Caco-2 (cell line): ENCODE measurements at regions not wholly inside any gene's neighbourhood (a gene's known extent, or its start where the extent isn't known, plus 50 kb on each side); places are given as distances from the start of the nearest gene placed in this dataset.

Source experiments
- BruUV-seq: library from RNA; stranded (reverse); fragments of 400-500 nt; replicated peaks from 2 replicates; lab custom pipeline; 2021; lab: Mats Ljungman, UMichigan
- CTCF ChIA-PET: fragments of 300-600 bp; sonication (Branson Sonifier 250); formaldehyde crosslinking; loops from one replicate; lab custom pipeline; 2022; ENCODE audit warnings: antibody characterized with exemption; lab: Charles Lee
- POLR2A ChIA-PET: fragments of 300-600 bp; sonication (Branson Sonifier 250); formaldehyde crosslinking; loops from one replicate; lab custom pipeline; 2022; ENCODE audit warnings: antibody characterized with exemption; lab: Charles Lee
- DNase-seq, 2 experiments: peaks; one replicate each; pipeline versions ENCODE4 v3.0.0 to v3.0.0-alpha.2; 2020 to 2022
- H3K27me3 ChIP-seq: replicated peaks from 2 replicates; pipeline ENCODE4 v1.6.0; 2011; ENCODE audit warnings: low read length; ENCODE audit not compliant: control insufficient read depth, insufficient read depth
- H3K36me3 ChIP-seq: 2 replicates; pipeline ENCODE4 v1.5.1; 2011; ENCODE audit warnings: low read length; ENCODE audit not compliant: control insufficient read depth, insufficient read depth
- H3K4me1 ChIP-seq: fragments of 250-450 bp; sonication (Bioruptor Pico); 2 replicates; pipeline ENCODE4 v1.5.1; 2020; ENCODE audit warnings: mild to moderate bottlenecking
- H3K4me3 ChIP-seq: 2 replicates; pipeline ENCODE4 v1.5.1; 2011; ENCODE audit warnings: low read depth, mild to moderate bottlenecking, control low read depth, low read length
- H3K9me3 ChIP-seq: fragments of 250-450 bp; sonication (Bioruptor Pico); 2 replicates; pipeline ENCODE4 v1.5.1; 2020; ENCODE audit warnings: mild to moderate bottlenecking, moderate library complexity
- H3K27ac Mint-ChIP-seq: one replicate; pipeline ENCODE4 v1.8.0; 2022; ENCODE audit warnings: mixed read lengths; ENCODE audit not compliant: unreplicated experiment
- H3K27me3 Mint-ChIP-seq: one replicate; pipeline ENCODE4 v1.8.0; 2022; ENCODE audit warnings: mixed read lengths; ENCODE audit not compliant: insufficient read depth, unreplicated experiment
- H3K36me3 Mint-ChIP-seq: one replicate; pipeline ENCODE4 v1.8.0; 2022; ENCODE audit warnings: mild to moderate bottlenecking, mixed read lengths; ENCODE audit not compliant: insufficient read depth, unreplicated experiment
- H3K4me1 Mint-ChIP-seq: one replicate; pipeline ENCODE4 v1.8.0; 2022; ENCODE audit warnings: low read depth, mixed read lengths; ENCODE audit not compliant: unreplicated experiment
- H3K4me3 Mint-ChIP-seq: one replicate; pipeline ENCODE4 v1.8.0; 2022; ENCODE audit warnings: mild to moderate bottlenecking, moderate library complexity, mixed read lengths; ENCODE audit not compliant: unreplicated experiment
- H3K9me3 Mint-ChIP-seq: one replicate; pipeline ENCODE4 v1.8.0; 2022; ENCODE audit warnings: mixed read lengths; ENCODE audit not compliant: unreplicated experiment
- intact Hi-C: fragments of 100-400 bp; cut with micrococcal nuclease; formaldehyde crosslinking; loops from one replicate; pipeline ENCODE4 v1.10.0; 2022; ENCODE audit not compliant: unreplicated experiment
- TF ChIP-seq, protein P1 (sequence below), 2 experiments: fragments of 200-600 bp in 1 of 2; IDR thresholded peaks; 1 replicate in 1 of 2; 2 replicates in 1 of 2; pipeline versions ENCODE4 v1.5.1 to v1.8.0; 2011 to 2022; ENCODE audit warnings: antibody characterized with exemption in 1 of 2, control low read depth in 1 of 2, inconsistent platforms in 1 of 2, low read depth in 1 of 2, low read length in 1 of 2, mild to moderate bottlenecking in 1 of 2, moderate library complexity in 1 of 2; ENCODE audit not compliant: insufficient read depth in 1 of 2, severe bottlenecking in 1 of 2, unreplicated experiment in 1 of 2

- Histone ChIP-seq H3K9me3 (no peaks in the 10 kb centered on the region), H3K36me3 (no peaks in the 10 kb centered on the region), H3K4me3 (no peak overlapping the region), H3K4me1 (no peaks in the 10 kb centered on the region), H3K27me3 (no peaks in the 10 kb centered on the region)
- Mint-ChIP-seq H3K4me3 (no peak overlapping the region), H3K27ac (no peak overlapping the region), H3K27me3 (peaks cover 5% of the 10 kb centered on the region), H3K4me1 (no peaks in the 10 kb centered on the region), H3K36me3 (no peaks in the 10 kb centered on the region), H3K9me3 (no peaks in the 10 kb centered on the region)
- intact Hi-C loops = no loop called here
- no peak for DNase-seq
- TF ChIP-seq, protein P1, sequence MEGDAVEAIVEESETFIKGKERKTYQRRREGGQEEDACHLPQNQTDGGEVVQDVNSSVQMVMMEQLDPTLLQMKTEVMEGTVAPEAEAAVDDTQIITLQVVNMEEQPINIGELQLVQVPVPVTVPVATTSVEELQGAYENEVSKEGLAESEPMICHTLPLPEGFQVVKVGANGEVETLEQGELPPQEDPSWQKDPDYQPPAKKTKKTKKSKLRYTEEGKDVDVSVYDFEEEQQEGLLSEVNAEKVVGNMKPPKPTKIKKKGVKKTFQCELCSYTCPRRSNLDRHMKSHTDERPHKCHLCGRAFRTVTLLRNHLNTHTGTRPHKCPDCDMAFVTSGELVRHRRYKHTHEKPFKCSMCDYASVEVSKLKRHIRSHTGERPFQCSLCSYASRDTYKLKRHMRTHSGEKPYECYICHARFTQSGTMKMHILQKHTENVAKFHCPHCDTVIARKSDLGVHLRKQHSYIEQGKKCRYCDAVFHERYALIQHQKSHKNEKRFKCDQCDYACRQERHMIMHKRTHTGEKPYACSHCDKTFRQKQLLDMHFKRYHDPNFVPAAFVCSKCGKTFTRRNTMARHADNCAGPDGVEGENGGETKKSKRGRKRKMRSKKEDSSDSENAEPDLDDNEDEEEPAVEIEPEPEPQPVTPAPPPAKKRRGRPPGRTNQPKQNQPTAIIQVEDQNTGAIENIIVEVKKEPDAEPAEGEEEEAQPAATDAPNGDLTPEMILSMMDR (IDR thresholded peaks at IDR 0.05; ENCODE audit: insufficient read depth in 1 of 2, low read depth in 1 of 2, low read length in 1 of 2, severe bottlenecking in 1 of 2, unreplicated experiment in 1 of 2) = no peak
- POLR2A ChIA-PET = no interaction called here
- CTCF ChIA-PET = no interaction called here
- no TSS peak for BruUV-seq
These were observed 154.3 kb downstream of the ICE1 start for GRCh38 chr5:5576744-5577143.

DNA sequence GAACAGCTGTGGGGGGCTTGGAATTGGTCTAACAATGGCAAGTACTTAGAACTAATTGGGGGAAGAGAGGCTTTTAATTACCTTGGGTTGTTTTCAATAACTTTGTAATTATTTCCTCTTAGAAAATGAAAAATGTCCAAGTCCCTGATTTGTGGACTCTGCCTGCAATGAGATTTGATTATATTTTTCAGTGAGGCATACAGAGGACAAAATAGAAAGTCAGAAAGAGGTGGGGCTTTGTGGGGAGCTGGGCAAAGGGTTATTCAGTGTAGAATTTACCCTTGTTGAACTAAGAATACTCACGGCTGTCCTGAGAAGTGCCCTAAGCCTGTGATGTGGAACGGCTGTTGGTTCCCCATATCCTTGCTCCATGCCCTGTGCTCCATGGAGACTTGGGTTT lies 153.0 kb downstream of the ICE1 start:
- no peaks in the 10 kb centered on the region for H3K9me3 Mint-ChIP-seq
- H3K4me3 Mint-ChIP-seq = no peak overlapping the region
- H3K4me1 Mint-ChIP-seq = no peaks in the 10 kb centered on the region
- TF ChIP-seq, protein P1 (IDR thresholded peaks at IDR 0.05; ENCODE audit: insufficient read depth in 1 of 2, low read depth in 1 of 2, low read length in 1 of 2, severe bottlenecking in 1 of 2, unreplicated experiment in 1 of 2) = no peak
- Histone ChIP-seq H3K9me3 (no peaks in the 10 kb centered on the region), H3K27me3 (no peaks in the 10 kb centered on the region), H3K36me3 (no peaks in the 10 kb centered on the region), H3K4me3 (no peak overlapping the region), H3K4me1 (no peaks in the 10 kb centered on the region)
- no peak for DNase-seq
- H3K27ac Mint-ChIP-seq = no peak overlapping the region
- POLR2A ChIA-PET = no interaction called here
- H3K36me3 Mint-ChIP-seq = no peaks in the 10 kb centered on the region
- no TSS peak for BruUV-seq
- H3K27me3 Mint-ChIP-seq = peaks cover 5% of the 10 kb centered on the region
- intact Hi-C loops = no loop called here
- CTCF ChIA-PET = no interaction called here

DNA sequence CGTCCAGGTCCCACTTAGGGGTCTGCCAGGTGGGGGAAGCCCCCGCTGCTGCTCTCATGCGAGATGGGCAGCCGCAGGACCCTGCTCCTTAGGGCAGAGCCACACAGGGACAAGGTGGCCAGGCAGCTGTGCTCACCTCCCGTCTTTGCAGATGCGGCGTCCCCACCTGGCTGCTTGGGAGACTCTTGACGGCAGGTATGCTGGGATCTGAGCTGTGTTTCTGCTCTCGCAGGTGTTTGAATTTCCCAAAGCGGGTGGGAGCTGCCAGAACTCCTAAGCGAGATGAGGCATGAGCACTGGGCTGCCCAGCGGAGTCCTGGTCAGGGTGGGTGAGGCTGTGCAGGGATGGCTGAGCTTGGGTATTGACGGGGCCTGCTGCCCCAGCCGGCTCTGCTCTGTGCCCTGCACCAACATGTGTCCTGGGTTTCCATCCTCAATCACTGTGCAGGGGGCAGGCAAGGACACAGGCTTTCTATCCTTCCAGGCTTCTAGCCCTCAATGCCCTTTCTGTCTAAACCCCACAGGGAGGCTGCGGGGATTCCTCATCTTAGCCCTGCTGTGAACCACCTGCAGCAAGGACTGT lies 151.4 kb downstream of the ICE1 start:
- ChIA-PET POLR2A (no interaction called here), CTCF (no interaction called here)
- Mint-ChIP-seq H3K27me3 (peaks cover 8% of the 10 kb centered on the region), H3K9me3 (no peaks in the 10 kb centered on the region), H3K4me1 (no peaks in the 10 kb centered on the region), H3K4me3 (no peak overlapping the region), H3K36me3 (no peaks in the 10 kb centered on the region), H3K27ac (no peak overlapping the region)
- BruUV-seq = no TSS peak
- Histone ChIP-seq H3K4me3 (no peak overlapping the region), H3K9me3 (no peaks in the 10 kb centered on the region), H3K4me1 (no peaks in the 10 kb centered on the region), H3K27me3 (no peaks in the 10 kb centered on the region), H3K36me3 (no peaks in the 10 kb centered on the region)
- no peak for DNase-seq
- intact Hi-C loops = no loop called here
- TF ChIP-seq, protein P1 (IDR thresholded peaks at IDR 0.05; ENCODE audit: insufficient read depth in 1 of 2, low read depth in 1 of 2, low read length in 1 of 2, severe bottlenecking in 1 of 2, unreplicated experiment in 1 of 2) = no peak
